PC-3 (cell line): ENCODE measurements at regions not wholly inside any gene's neighbourhood (a gene's known extent, or its start where the extent isn't known, plus 50 kb on each side); places are given as distances from the start of the nearest gene placed in this dataset.
"Not testable (repeated sequence)": the region's sequence is repeated elsewhere in the genome, so short reads cannot be mapped to it uniquely, and the experiment has no call there.

ENCODE experiments used
- ATAC-seq: fragments of 200-7000 bp; cut with Tn5 transposase; 2 replicates; pipeline ENCODE4 v1.9.1; 2020; ENCODE audit warnings: mild to moderate bottlenecking, moderate library complexity
- BruUV-seq: library from RNA; stranded (reverse); fragments of 400-500 nt; replicated peaks from 2 replicates; lab custom pipeline; 2021; lab: Mats Ljungman, UMichigan
- CTCF ChIA-PET: fragments of 300-600 bp; sonication (Branson Sonifier 250); formaldehyde crosslinking; loops from one replicate; lab custom pipeline; 2022; ENCODE audit warnings: antibody characterized with exemption; lab: Charles Lee
- POLR2A ChIA-PET: fragments of 300-600 bp; sonication (Branson Sonifier 250); formaldehyde crosslinking; loops from one replicate; lab custom pipeline; 2022; ENCODE audit warnings: antibody characterized with exemption; ENCODE audit not compliant: unreplicated experiment; lab: Charles Lee
- DNase-seq: peaks from one replicate; pipeline ENCODE4 v3.0.0-alpha.2; 2015
- H2AFZ ChIP-seq: fragments of 300-600 bp; sonication (generic); 2 replicates; pipeline ENCODE4 v1.6.0; 2016; ENCODE audit warnings: antibody characterized with exemption, low read length
- H3F3A ChIP-seq: fragments of 300-600 bp; sonication (generic); one replicate; pipeline ENCODE4 v1.6.0; 2017; ENCODE audit warnings: antibody characterized with exemption, low read length, control low read depth, mild to moderate bottlenecking; ENCODE audit not compliant: unreplicated experiment
- H3K27ac ChIP-seq: fragments of 300-600 bp; sonication (generic); 2 replicates; pipeline ENCODE4 v1.5.1; 2016; ENCODE audit warnings: mild to moderate bottlenecking, low read length
- H3K27me3 ChIP-seq: fragments of 300-600 bp; sonication (generic); 2 replicates; pipeline ENCODE4 v1.6.1; 2016; ENCODE audit warnings: low read length, mixed read lengths
- H3K36me3 ChIP-seq: fragments of 300-600 bp; sonication (generic); 2 replicates; pipeline ENCODE4 v1.6.1; 2016; ENCODE audit warnings: low read depth, mixed run types, low read length, mixed read lengths
- H3K4me1 ChIP-seq: fragments of 300-600 bp; sonication (generic); 2 replicates; pipeline ENCODE4 v1.5.1; 2016; ENCODE audit warnings: low read length; ENCODE audit not compliant: insufficient read depth
- H3K4me2 ChIP-seq: fragments of 300-600 bp; sonication (generic); 2 replicates; pipeline ENCODE4 v1.6.0; 2016; ENCODE audit warnings: low read length
- H3K4me3 ChIP-seq: fragments of 300-600 bp; sonication (generic); 2 replicates; pipeline ENCODE4 v1.5.1; 2016; ENCODE audit warnings: mild to moderate bottlenecking, low read length, mixed read lengths
- H3K79me2 ChIP-seq: fragments of 300-600 bp; sonication (generic); 2 replicates; pipeline ENCODE4 v1.6.1; 2017; ENCODE audit warnings: low read length, mixed read lengths
- H3K9ac ChIP-seq: fragments of 300-600 bp; sonication (generic); 2 replicates; pipeline ENCODE4 v1.6.0; 2016; ENCODE audit warnings: mild to moderate bottlenecking, low read length
- H3K9me2 ChIP-seq: fragments of 300-600 bp; sonication (generic); replicated peaks from 2 replicates; pipeline ENCODE4 v1.6.1; 2016; ENCODE audit warnings: mixed run types, low read length, mixed read lengths
- H3K9me3 ChIP-seq: fragments of 300-600 bp; sonication (generic); 2 replicates; pipeline ENCODE4 v1.6.1; 2016; ENCODE audit warnings: low read length, mixed read lengths
- H4K20me1 ChIP-seq: fragments of 300-600 bp; sonication (generic); 2 replicates; pipeline ENCODE4 v1.6.1; 2016; ENCODE audit warnings: low read length, mixed read lengths
- CTCF ChIP-seq: fragments of 300-600 bp; sonication (generic); conservative IDR thresholded peaks from 2 replicates; pipeline ENCODE4 v1.5.1; 2017; ENCODE audit warnings: antibody characterized with exemption, low read depth, mild to moderate bottlenecking, low read length
- EZH2 ChIP-seq: fragments of 300-600 bp; sonication (generic); IDR thresholded peaks from one replicate; pipeline ENCODE4 v1.6.1; 2017; ENCODE audit warnings: antibody characterized with exemption, mild to moderate bottlenecking, low read length; ENCODE audit not compliant: unreplicated experiment
- EZH2phosphoT487 ChIP-seq: fragments of 300-600 bp; sonication (generic); IDR thresholded peaks from 2 replicates; pipeline ENCODE4 v1.6.1; 2018; ENCODE audit warnings: mild to moderate bottlenecking, antibody characterized with exemption, low read length, borderline replicate concordance
- intact Hi-C: fragments of 100-400 bp; cut with micrococcal nuclease; formaldehyde crosslinking; loops from 2 replicates; pipeline ENCODE4 v1.9.0; 2023

- no peak for ATAC-seq
Measured at GRCh38 chr2:17460371-17461086, 57.7 kb downstream of the RAD51AP2 start.

GRCh38 chr2:17455343-17455742, 62.9 kb downstream of the RAD51AP2 start:
- intact Hi-C loops: no loop called here
- DNase-seq (no peak), ATAC-seq (no peak)
- Histone ChIP-seq H3K36me3 (no peaks in the 10 kb centered on the region), H3K79me2 (no peaks in the 10 kb centered on the region), H3K4me2 (no peak overlapping the region), H3K9ac (no peak overlapping the region), H3K27ac (no peak overlapping the region), H3F3A (no peaks in the 10 kb centered on the region), H3K4me1 (no peaks in the 10 kb centered on the region), H2AFZ (no peak overlapping the region), H3K27me3 (no peaks in the 10 kb centered on the region), H4K20me1 (no peaks in the 10 kb centered on the region), H3K9me3 (no peaks in the 10 kb centered on the region), H3K9me2 (no peaks in the 10 kb centered on the region), H3K4me3 (no peak overlapping the region)
- TF ChIP-seq EZH2phosphoT487 (no peak), EZH2 (no peak), CTCF (no peak)
- ChIA-PET POLR2A (no interaction called here), CTCF (no interaction called here)
- BruUV-seq: no TSS peak

More at GRCh38 chr2:17460371-17461086, 57.7 kb downstream of the RAD51AP2 start:
- no peak for TF ChIP-seq EZH2phosphoT487
- TF ChIP-seq EZH2: no peak
- TF ChIP-seq CTCF: no peak
- no peaks in the 10 kb centered on the region for H3K9me2 ChIP-seq
- intact Hi-C loops: no loop called here
- DNase-seq: no peak
- H3K4me3 ChIP-seq: no peak overlapping the region
- H4K20me1 ChIP-seq: no peaks in the 10 kb centered on the region
- BruUV-seq: no TSS peak
- CTCF ChIA-PET: no interaction called here
- no peak overlapping the region for H3K9ac ChIP-seq
- H3K27ac ChIP-seq: no peak overlapping the region
- no peaks in the 10 kb centered on the region for H3K27me3 ChIP-seq
- no peaks in the 10 kb centered on the region for H3K79me2 ChIP-seq
- H3K4me1 ChIP-seq: no peaks in the 10 kb centered on the region
- H3K9me3 ChIP-seq: no peaks in the 10 kb centered on the region
- H3K4me2 ChIP-seq: no peak overlapping the region
- POLR2A ChIA-PET: no interaction called here
- no peaks in the 10 kb centered on the region for H3K36me3 ChIP-seq
- no peak overlapping the region for H2AFZ ChIP-seq
- no peaks in the 10 kb centered on the region for H3F3A ChIP-seq

- H3K79me2 ChIP-seq, H3K4me2 ChIP-seq, H3K4me1 ChIP-seq, BruUV-seq, H2AFZ ChIP-seq, ATAC-seq, intact Hi-C loops, POLR2A ChIA-PET, H4K20me1 ChIP-seq, H3K9me3 ChIP-seq, H3K36me3 ChIP-seq, H3K9me2 ChIP-seq, H3K27me3 ChIP-seq, H3K9ac ChIP-seq, DNase-seq, H3F3A ChIP-seq, CTCF ChIA-PET, H3K27ac ChIP-seq, H3K4me3 ChIP-seq: not testable (repeated sequence)
Measured at GRCh38 chr2:17446191-17446590, 72.0 kb downstream of the RAD51AP2 start.
